A549 (cell line): ENCODE measurements at regions not wholly inside any gene's neighbourhood (a gene's known extent, or its start where the extent isn't known, plus 50 kb on each side); places are given as distances from the start of the nearest gene placed in this dataset.
"Not testable (repeated sequence)": the region's sequence is repeated elsewhere in the genome, so short reads cannot be mapped to it uniquely, and the experiment has no call there.

ENCODE experiments used
- CTCF ChIP-seq: fragments of >200 bp; sonication (Bioruptor Twin); formaldehyde crosslinking; IDR thresholded peaks from 3 replicates; pipeline ENCODE4 v1.5.1; 2016
- ESRRA ChIP-seq: fragments of 150-350 bp; IDR thresholded peaks from 2 replicates; pipeline ENCODE4 v1.6.1; 2014; ENCODE audit warnings: mild to moderate bottlenecking, low read length, borderline replicate concordance
- MYC ChIP-seq: IDR thresholded peaks from 2 replicates; pipeline ENCODE4 v1.6.1; 2012; ENCODE audit warnings: mild to moderate bottlenecking, inconsistent platforms, low read length, improper control_type of control experiment, borderline replicate concordance
- SREBF2 ChIP-seq: fragments of 450-650 bp; IDR thresholded peaks from 2 replicates; pipeline ENCODE4 v1.6.1; 2014; ENCODE audit warnings: mild to moderate bottlenecking, moderate library complexity
- USF2 ChIP-seq: fragments of 450-650 bp; IDR thresholded peaks from 2 replicates; pipeline ENCODE4 v1.6.1; 2014; ENCODE audit warnings: antibody characterized with exemption

- not testable (repeated sequence) for TF ChIP-seq MYC, CTCF, SREBF2, USF2, ESRRA
Measured at GRCh38 chr4:45460157-45460556, 663.7 kb downstream of the GABRG1 start.
